ENCODE measurements at regions not wholly inside any gene's neighbourhood (a gene's known extent, or its start where the extent isn't known, plus 50 kb on each side); places are given as distances from the start of the nearest gene placed in this dataset.

DNA sequence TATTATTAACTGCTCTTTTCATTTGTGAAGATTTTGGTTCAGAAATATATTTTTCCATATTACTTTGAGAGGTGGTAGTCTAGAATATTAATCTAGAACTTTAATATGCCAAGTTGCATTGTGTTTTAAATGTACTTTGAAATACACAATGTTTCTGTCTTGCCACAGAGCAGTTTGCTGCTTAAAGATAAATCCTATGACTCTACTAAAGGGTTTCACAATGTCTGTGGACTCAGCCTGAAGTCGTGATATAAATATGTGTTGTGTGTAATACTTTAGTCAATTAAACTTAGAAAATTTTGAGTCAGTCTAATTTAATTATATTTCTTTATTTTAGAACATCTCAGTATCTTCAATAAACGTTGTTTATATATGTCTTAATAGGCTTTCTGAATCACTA is 1771.7 kb upstream of the PCDH7 start:
- Histone ChIP-seq H3K4me3 (no peak overlapping the region), H3K27me3 (replicated peaks in 1 of 2; ENCODE audit: control insufficient read depth in 2 of 2, insufficient read depth in 2 of 2, low read length in 1 of 2) (no peaks in the 10 kb centered on the region), H2AFZ (ENCODE audit: control insufficient read depth, low read depth, low read length) (no peak overlapping the region), H3K79me2 (ENCODE audit: control insufficient read depth, insufficient read depth, low read length) (no peaks in the 10 kb centered on the region), H3K36me3 (ENCODE audit: control insufficient read depth in 2 of 2, insufficient read depth in 2 of 2, low read length in 1 of 2) (no peaks in the 10 kb centered on the region), H3K4me2 (ENCODE audit: control insufficient read depth, insufficient read depth) (no peak overlapping the region), H3K9me3 (replicated peaks; ENCODE audit: control insufficient read depth, insufficient read depth, low read length) (no peaks in the 10 kb centered on the region), H4K20me1 (ENCODE audit: control insufficient read depth, insufficient read depth) (no peaks in the 10 kb centered on the region), H3K27ac (ENCODE audit: control insufficient read depth, insufficient read depth) (no peak overlapping the region), H3K9ac (ENCODE audit: control insufficient read depth, insufficient read depth, low read length) (no peak overlapping the region), H3K4me1 (ENCODE audit: control insufficient read depth, insufficient read depth, low read length) (no peaks in the 10 kb centered on the region)
- CTCF ChIA-PET: no interaction called here
- POLR2A ChIA-PET: no interaction called here
- SMC1A ChIA-PET (ENCODE audit: uncharacterized antibody, unreplicated experiment): no interaction called here
- no TSS peak for BruUV-seq (replicated peaks)
- RAD21 ChIA-PET (ENCODE audit: unreplicated experiment): no interaction called here
- no peak for FAIRE-seq
- WGBS (ENCODE audit: insufficient coverage, insufficient replicate concordance, low lambda C conversion rate, missing lambda C conversion rate): 4% methylated on average over 2 of the region's 2 CpGs
- intact Hi-C loops (cut with micrococcal nuclease; ENCODE audit: unreplicated experiment): no loop called here
- no peak for TF ChIP-seq HDGF (IDR thresholded peaks at IDR 0.05)
- TF ChIP-seq, protein P1, sequence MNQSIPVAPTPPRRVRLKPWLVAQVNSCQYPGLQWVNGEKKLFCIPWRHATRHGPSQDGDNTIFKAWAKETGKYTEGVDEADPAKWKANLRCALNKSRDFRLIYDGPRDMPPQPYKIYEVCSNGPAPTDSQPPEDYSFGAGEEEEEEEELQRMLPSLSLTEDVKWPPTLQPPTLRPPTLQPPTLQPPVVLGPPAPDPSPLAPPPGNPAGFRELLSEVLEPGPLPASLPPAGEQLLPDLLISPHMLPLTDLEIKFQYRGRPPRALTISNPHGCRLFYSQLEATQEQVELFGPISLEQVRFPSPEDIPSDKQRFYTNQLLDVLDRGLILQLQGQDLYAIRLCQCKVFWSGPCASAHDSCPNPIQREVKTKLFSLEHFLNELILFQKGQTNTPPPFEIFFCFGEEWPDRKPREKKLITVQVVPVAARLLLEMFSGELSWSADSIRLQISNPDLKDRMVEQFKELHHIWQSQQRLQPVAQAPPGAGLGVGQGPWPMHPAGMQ (IDR thresholded peaks at IDR 0.05; ENCODE audit: borderline replicate concordance): no peak
- no peak for DNase-seq (ENCODE audit: low read depth, low spot score)
- in situ Hi-C loops (cut with MboI): no loop called here
- ATAC-seq: no peak

- no peaks in the 10 kb centered on the region for H3K27me3 ChIP-seq (replicated peaks in 1 of 2; ENCODE audit: control insufficient read depth in 2 of 2, insufficient read depth in 2 of 2, low read length in 1 of 2)
- no peaks in the 10 kb centered on the region for H3K9me3 ChIP-seq (replicated peaks; ENCODE audit: control insufficient read depth, insufficient read depth, low read length)
- no TSS peak for BruUV-seq (replicated peaks)
- ATAC-seq (no peak), FAIRE-seq (no peak), DNase-seq (ENCODE audit: low read depth, low spot score) (no peak)
- H3K27ac ChIP-seq (ENCODE audit: control insufficient read depth, insufficient read depth): no peak overlapping the region
- WGBS (ENCODE audit: insufficient coverage, insufficient replicate concordance, low lambda C conversion rate, missing lambda C conversion rate): 24% methylated on average over 4 of the region's 4 CpGs
- H3K9ac ChIP-seq (ENCODE audit: control insufficient read depth, insufficient read depth, low read length): no peak overlapping the region
- H3K4me2 ChIP-seq (ENCODE audit: control insufficient read depth, insufficient read depth): no peak overlapping the region
- in situ Hi-C loops (cut with MboI) (no loop called here), intact Hi-C loops (cut with micrococcal nuclease; ENCODE audit: unreplicated experiment) (no loop called here)
- ChIA-PET POLR2A (no interaction called here), RAD21 (ENCODE audit: unreplicated experiment) (no interaction called here), CTCF (interaction anchor here (1.1 kb wide), 1 partner anchor 48 kb away, joined by 3 read pairs; no protein-coding TSS in a partner anchor), SMC1A (ENCODE audit: uncharacterized antibody, unreplicated experiment) (no interaction called here)
- no peak overlapping the region for H2AFZ ChIP-seq (ENCODE audit: control insufficient read depth, low read depth, low read length)
- no peaks in the 10 kb centered on the region for H3K79me2 ChIP-seq (ENCODE audit: control insufficient read depth, insufficient read depth, low read length)
- H3K36me3 ChIP-seq (ENCODE audit: control insufficient read depth in 2 of 2, insufficient read depth in 2 of 2, low read length in 1 of 2): no peaks in the 10 kb centered on the region
- no peaks in the 10 kb centered on the region for H4K20me1 ChIP-seq (ENCODE audit: control insufficient read depth, insufficient read depth)
- no peak overlapping the region for H3K4me3 ChIP-seq
- no peaks in the 10 kb centered on the region for H3K4me1 ChIP-seq (ENCODE audit: control insufficient read depth, insufficient read depth, low read length)
- no peak for TF ChIP-seq NBN (IDR thresholded peaks at IDR 0.05)
- TF ChIP-seq, protein P2, sequence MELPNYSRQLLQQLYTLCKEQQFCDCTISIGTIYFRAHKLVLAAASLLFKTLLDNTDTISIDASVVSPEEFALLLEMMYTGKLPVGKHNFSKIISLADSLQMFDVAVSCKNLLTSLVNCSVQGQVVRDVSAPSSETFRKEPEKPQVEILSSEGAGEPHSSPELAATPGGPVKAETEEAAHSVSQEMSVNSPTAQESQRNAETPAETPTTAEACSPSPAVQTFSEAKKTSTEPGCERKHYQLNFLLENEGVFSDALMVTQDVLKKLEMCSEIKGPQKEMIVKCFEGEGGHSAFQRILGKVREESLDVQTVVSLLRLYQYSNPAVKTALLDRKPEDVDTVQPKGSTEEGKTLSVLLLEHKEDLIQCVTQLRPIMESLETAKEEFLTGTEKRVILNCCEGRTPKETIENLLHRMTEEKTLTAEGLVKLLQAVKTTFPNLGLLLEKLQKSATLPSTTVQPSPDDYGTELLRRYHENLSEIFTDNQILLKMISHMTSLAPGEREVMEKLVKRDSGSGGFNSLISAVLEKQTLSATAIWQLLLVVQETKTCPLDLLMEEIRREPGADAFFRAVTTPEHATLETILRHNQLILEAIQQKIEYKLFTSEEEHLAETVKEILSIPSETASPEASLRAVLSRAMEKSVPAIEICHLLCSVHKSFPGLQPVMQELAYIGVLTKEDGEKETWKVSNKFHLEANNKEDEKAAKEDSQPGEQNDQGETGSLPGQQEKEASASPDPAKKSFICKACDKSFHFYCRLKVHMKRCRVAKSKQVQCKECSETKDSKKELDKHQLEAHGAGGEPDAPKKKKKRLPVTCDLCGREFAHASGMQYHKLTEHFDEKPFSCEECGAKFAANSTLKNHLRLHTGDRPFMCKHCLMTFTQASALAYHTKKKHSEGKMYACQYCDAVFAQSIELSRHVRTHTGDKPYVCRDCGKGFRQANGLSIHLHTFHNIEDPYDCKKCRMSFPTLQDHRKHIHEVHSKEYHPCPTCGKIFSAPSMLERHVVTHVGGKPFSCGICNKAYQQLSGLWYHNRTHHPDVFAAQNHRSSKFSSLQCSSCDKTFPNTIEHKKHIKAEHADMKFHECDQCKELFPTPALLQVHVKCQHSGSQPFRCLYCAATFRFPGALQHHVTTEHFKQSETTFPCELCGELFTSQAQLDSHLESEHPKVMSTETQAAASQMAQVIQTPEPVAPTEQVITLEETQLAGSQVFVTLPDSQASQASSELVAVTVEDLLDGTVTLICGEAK (IDR thresholded peaks at IDR 0.05; ENCODE audit: borderline replicate concordance): no peak
- no peak for TF ChIP-seq E2F4 (IDR thresholded peaks at IDR 0.05; ENCODE audit: low read depth, low read length)
- no peak for TF ChIP-seq USF2 (IDR thresholded peaks at IDR 0.05; ENCODE audit: borderline replicate concordance, low read depth, low read length)
- no peak for TF ChIP-seq POLR2A (IDR thresholded peaks at IDR 0.05; ENCODE audit: low read depth, low read length)
- no peak for TF ChIP-seq ATF3 (IDR thresholded peaks at IDR 0.05; ENCODE audit: borderline replicate concordance, extremely low read depth, low read depth, low read length)
These were observed 1753.2 kb upstream of the PCDH7 start for GRCh38 chr4:28966982-28967381.

All from GM12878 (cell line).